GM19455 (cell line): ENCODE measurements at regions not wholly inside any gene's neighbourhood (a gene's known extent, or its start where the extent isn't known, plus 50 kb on each side); places are given as distances from the start of the nearest gene placed in this dataset.

Experiments used
- ATAC-seq: cut with Tn5 transposase; IDR thresholded peaks from one replicate; pipeline ENCODE4 v1.9.1; 2021; ENCODE audit not compliant: unreplicated experiment

DNA sequence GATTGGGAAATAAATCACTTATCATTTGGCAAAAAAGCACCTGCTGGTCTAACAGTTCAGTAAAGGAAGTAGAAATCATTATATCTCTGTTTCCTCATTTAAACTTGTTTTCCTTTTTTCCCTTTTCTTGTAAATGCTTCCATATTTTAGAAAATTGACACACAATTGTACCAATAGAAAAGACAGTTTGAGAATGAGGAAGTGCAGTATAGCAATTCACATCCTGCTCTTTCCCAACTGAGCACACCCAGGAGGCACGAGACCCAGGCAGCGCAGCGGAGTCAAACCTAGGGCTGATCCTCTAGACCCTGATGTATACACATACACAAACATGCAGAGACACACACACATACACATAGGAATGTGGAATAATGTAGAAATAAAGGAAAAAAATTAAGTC is 74.8 kb upstream of the PACRGL start:
- ATAC-seq = no peak

DNA sequence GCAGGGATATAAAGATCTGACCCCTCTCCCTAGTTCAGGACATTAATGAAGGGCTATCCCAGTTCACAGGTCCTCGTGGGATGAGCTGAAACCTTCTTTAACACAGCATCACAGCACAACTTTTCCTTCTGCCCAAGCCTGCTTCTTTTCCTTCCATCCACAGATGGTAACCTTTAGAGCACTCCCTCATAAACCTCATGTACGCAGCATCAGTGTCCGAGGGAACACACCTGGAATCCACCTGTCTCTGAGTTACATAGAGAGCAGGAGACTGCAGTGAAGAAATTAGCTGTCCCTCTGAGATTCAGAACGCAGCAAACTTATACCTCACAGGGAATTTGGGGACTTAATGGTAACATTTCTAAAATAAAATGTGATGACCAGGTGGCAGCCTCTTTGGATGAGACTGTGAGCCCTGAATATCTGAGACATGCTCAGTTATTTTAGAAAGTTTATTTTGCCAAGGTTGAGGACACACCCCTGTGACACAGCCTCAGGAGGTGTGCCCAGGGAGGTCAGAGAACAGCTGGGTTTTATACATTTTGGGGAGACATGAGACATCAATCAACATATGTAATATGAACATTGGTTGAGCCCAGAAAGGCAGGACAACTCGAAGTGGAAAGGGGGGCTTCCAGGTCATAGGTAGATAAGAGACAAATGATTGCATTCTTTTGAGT is 73.8 kb upstream of the PACRGL start:
- ATAC-seq = no peak

DNA sequence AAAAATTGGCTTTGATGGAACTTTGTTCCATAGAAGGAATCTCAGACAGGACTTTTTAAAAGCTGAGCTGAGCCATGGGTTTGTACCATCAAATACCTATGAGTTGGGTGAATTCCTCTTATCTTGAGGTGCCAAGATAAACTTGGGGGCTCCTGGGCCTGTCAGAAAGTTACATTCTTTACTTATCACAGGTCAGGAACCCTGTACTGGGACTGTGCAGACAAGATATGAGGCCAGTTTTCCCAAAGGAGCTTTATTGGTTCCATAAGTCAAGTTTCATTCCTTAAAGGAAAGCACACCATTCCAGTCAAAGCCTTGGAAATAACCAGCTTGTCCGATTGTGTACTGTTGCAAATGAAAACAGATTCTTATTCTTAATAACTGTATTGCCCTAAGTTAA is 72.4 kb upstream of the PACRGL start:
- ATAC-seq = no peak

- ATAC-seq = no peak
These were observed 70.8 kb upstream of the PACRGL start for GRCh38 chr4:20629186-20630106.

- ATAC-seq = no peak
These were observed 61.4 kb upstream of the PACRGL start for GRCh38 chr4:20638825-20639224.

DNA sequence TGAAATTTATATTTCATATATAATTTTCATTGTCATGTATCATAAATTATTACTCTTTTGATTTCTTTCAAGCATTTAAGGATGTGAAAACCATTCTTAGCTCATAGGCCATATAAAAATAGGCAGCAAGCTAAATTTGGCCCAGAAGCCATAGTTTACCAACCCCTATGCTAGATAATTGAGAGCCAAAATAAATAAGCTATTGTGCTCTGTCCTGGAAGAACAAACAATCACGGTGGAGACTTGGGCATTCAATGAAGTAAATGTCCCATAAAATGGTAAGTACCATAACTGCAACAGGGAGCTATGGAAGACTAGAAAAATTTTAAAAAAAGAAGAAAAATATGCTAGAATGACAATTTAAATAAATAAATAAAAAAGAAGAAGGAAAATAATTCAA is 60.9 kb upstream of the PACRGL start:
- ATAC-seq = no peak

GRCh38 chr4:20640989-20641388 is 59.3 kb upstream of the PACRGL start:
- no peak for ATAC-seq

DNA sequence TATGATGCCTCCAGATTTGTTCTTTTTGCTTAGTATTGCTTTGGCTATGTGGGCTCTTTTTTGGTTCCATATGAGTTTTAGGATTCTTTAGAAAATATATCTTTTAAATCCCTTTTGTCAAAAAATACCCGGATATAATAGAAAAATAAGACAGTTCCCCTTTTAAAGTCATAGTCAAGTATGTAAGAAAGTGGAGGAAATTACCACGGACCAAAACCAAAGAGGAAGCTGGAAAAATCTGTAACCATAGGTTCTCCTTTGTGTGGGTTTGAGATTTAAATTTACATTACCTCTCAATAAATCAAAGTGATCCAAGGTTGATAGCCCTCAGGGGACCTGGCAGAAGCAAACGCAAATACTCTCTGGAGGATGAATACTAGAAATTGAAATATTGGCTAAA is 58.3 kb upstream of the PACRGL start:
- ATAC-seq = no peak

GRCh38 chr4:20643631-20644030 is 56.6 kb upstream of the PACRGL start:
- ATAC-seq = no peak

GRCh38 chr4:20645236-20645635 is 55.0 kb upstream of the PACRGL start:
- no peak for ATAC-seq

GRCh38 chr4:20646287-20646686 is 54.0 kb upstream of the PACRGL start:
- ATAC-seq = no peak
